NCI-H1417 treated with DMSO at 0.1 percent for 48 hours (cell line): ENCODE measurements at regions not wholly inside any gene's neighbourhood (a gene's known extent, or its start where the extent isn't known, plus 50 kb on each side); places are given as distances from the start of the nearest gene placed in this dataset.
"Not testable (repeated sequence)": the region's sequence is repeated elsewhere in the genome, so short reads cannot be mapped to it uniquely, and the experiment has no call there.

Source experiments
- DNase-seq: peaks from one replicate; lab custom pipeline; 2025; lab: John Stamatoyannopoulos, UW

GRCh38 chr4:86527713-86528112 is 66.4 kb upstream of the PTPN13 start:
- not testable (repeated sequence) for DNase-seq

GRCh38 chr4:86529436-86529835 is 64.7 kb upstream of the PTPN13 start:
- DNase-seq = no peak

DNA sequence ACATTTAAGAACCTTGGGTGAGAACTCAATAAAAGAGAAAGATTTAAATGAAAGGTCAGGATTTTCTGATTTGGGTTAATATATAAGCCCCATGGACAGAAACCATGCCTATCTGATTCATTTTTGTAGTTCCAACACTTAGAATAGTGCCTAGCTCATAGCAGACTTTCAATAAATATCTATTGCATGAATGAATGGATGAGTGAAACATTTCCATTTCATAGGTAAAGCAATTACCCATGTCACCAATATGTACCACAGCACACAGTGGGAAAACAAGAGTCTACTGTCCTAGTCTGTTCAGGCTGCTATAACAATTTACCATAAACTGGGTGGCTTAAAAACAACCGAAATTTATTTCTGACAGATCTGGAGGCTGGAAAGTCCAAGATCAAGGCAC is 63.9 kb upstream of the PTPN13 start:
- DNase-seq = no peak

DNA sequence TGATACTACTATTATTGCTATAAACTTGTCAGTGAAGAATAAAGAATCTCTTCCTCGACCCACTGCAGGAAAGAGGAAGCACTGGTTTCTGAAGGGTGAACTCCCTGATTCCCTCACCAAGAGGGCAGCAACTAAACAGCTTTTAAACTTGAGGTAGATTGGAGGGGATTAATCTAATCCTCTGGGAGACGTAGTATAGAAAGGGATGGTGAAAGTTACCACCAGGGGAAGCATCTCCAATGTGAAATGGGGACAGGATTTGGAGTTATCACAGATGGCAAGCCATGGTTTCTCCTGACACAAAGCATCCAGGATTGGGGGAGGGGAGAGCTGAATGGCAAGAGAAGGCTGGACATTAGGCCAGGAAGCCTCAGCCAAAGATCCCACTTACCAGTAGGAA is 62.7 kb upstream of the PTPN13 start:
- no peak for DNase-seq

- DNase-seq = no peak
These were observed 61.3 kb upstream of the PTPN13 start for GRCh38 chr4:86532851-86533250.

DNA sequence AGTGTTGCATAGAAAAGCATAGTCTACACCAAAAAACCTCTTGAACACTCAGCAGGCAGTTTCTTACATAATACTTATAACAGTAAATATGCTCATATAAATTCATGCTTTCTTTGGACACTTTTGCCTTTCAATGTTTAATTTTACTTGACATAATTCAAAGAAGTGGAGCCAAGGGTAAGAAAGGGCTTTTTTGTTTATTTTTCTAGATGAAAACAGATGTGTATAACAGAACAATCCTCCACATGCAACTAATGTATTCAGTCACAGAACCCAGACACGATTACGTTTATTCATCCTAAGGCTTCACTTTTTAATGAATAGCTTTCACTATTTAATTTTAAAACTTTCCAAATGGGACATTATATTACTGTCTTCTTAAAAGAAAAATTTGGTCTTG is 58.0 kb upstream of the PTPN13 start:
- DNase-seq = no peak

DNA sequence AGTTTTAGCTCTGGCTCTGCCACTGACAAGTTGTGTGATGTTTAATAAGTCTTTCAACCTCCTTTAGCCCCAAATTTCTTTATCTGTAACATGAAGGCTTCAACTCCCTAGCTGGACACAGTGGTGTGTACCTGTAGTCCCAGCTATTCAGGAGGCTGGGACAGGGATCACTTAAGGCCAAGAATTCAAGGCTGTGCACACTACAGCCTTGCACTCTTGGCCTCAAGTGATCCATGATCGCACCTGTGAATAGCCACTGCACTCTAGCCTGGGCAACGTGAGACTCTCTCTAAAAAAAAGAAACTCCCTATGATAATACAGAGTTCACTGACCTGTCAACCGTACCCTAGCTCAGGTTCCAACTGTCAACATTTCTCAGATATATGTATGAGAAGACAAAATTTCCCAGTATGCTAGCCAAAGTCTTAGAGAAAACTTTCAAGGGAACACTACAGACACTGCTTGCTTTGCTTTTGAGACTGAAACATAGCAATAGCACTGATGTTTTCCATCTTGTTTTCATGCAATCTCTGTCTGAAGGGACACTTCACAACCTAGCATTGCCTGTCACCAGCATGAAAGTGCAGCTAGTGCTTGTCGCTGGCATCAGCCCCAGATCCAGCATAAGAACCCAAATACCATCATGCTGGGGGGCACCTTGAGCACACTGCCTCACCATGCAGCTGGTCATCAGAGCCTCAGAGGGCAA is 51.6 kb upstream of the PTPN13 start:
- DNase-seq = no peak

- no peak for DNase-seq
These were observed 51.0 kb upstream of the PTPN13 start for GRCh38 chr4:86543080-86543479.

GRCh38 chr4:86543560-86544309 is 50.4 kb upstream of the PTPN13 start:
- no peak for DNase-seq

DNA sequence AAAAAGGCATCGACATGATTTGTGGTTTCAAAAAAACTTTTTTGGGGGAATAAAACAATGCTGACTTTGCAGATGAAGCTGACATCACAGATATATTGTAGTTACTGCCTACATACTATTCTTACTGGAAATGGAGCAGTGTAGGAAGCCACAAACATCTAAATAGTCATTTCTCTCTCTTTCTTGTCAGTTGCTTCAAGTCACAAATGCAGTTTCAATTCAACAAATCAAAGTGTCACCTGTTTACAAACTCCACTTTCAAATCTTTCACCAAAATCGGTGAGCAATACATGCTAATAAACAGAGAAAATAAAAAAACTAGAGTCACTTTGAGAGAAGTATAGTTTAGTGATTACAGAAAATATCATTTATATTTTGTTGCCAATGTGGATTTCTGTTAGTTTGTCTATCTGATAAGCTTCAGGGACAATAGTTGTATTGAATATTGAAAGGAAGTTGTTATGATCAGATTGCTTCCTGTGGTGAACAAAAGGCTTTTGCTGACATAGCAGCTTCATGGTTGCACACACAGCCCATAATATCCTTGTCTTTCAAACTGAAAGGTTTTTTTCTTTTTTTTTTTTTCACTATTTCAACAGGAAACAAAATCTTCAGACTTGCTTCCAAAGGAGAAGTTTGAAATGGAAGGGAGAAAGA is 49.7 kb upstream of the PTPN13 start:
- no peak for DNase-seq
